Heart left ventricle (tissue), 16 donors: ENCODE measurements at regions not wholly inside any gene's neighbourhood (a gene's known extent, or its start where the extent isn't known, plus 50 kb on each side); places are given as distances from the start of the nearest gene placed in this dataset.

Experiments used
- ATAC-seq, 4 donors: fragments of 200-7000 bp; cut with Tn5 transposase; one replicate each; pipeline ENCODE4 v1.9.1; 2020 to 2022; ENCODE audit warnings: moderate library complexity in 4 of 4, mild to moderate bottlenecking in 3 of 4, moderate number of reproducible peaks in 1 of 4
- DNase-seq, 5 donors: peaks; one replicate each; pipeline ENCODE4 v3.0.0-alpha.2; 2020
- H3K27ac ChIP-seq, 12 donors: fragments of 200-600 bp; sonication (generic) in 4 of 12; one replicate each; pipeline versions ENCODE4 v1.5.0 to v1.8.0; 2016 to 2022; ENCODE audit warnings: mild to moderate bottlenecking in 2 of 12
- H3K27me3 ChIP-seq, 9 donors: fragments of 200-600 bp; sonication (generic) in 2 of 9; one replicate each; pipeline versions ENCODE4 v1.5.1 to v1.8.0; 2016 to 2022; ENCODE audit warnings: mild to moderate bottlenecking in 3 of 9
- H3K36me3 ChIP-seq, 9 donors: fragments of 200-600 bp; sonication (generic) in 2 of 9; one replicate each; pipeline versions ENCODE4 v1.5.0 to v1.8.0; 2018 to 2022; ENCODE audit warnings: mild to moderate bottlenecking in 2 of 9
- H3K4me1 ChIP-seq, 12 donors: fragments of 200-600 bp; sonication (generic) in 4 of 12; one replicate each; pipeline versions ENCODE4 v1.5.0 to v1.8.0; 2016 to 2022; ENCODE audit warnings: mild to moderate bottlenecking in 3 of 12
- H3K4me3 ChIP-seq, 12 donors: fragments of 200-600 bp; sonication (generic) in 4 of 12; one replicate each; pipeline versions ENCODE4 v1.5.0 to v1.8.0; 2017 to 2022; ENCODE audit warnings: mild to moderate bottlenecking in 9 of 12, moderate library complexity in 4 of 12
- H3K9me3 ChIP-seq, 12 donors: fragments of 200-600 bp; sonication (generic) in 4 of 12; one replicate each; pipeline versions ENCODE4 v1.5.0 to v1.8.0; 2016 to 2022; ENCODE audit warnings: mild to moderate bottlenecking in 1 of 12
- CTCF ChIP-seq, 12 donors: fragments of 200-600 bp; sonication (generic) in 4 of 12; IDR thresholded peaks; one replicate each; pipeline versions ENCODE4 v1.5.0 to v1.8.0; 2018 to 2022; ENCODE audit warnings: antibody characterized with exemption in 12 of 12, mild to moderate bottlenecking in 5 of 12
- POLR2A ChIP-seq, 2 donors: fragments of 450-650 bp; IDR thresholded peaks; one replicate each; pipeline ENCODE4 v1.6.1; 2017; ENCODE audit warnings: antibody characterized with exemption in 2 of 2, mild to moderate bottlenecking in 2 of 2, moderate library complexity in 2 of 2
- WGBS, 4 donors: extraction: QIAGEN DNeasy Blood & Tissue Kit in 2 of 4; methylation state at CpG; one replicate each; pipeline versions ENCODE4 v1.1.5 to v1.1.7; 2013 to 2018; 5-methylcytosine and 5-hydroxymethylcytosine counted together
- intact Hi-C, 10 donors: fragments of 100-400 bp; cut with DNase I; formaldehyde crosslinking; loops; one replicate each; pipeline versions ENCODE4 v1.11.1 to v1.14.2; 2022
- donor health status: ischemic (EF 13 %, LVEDD 7.1; RV severe dilation, severe dysfunction).
- donor health status: healthy with polysubstance abuse.
- donor health status: DM: no; HTN: yes; CAD: no.
- donor health status: DM: no; HTN: no; CAD: no.
- donor health status: ischemic (EF 25% LVEDD 6.9; RV normal size, moderate dysfunction).
- donor health status: ischemic (EF 25% LVEDD 5.7; RV mildly dilated, moderate dysfunction).
- donor health status: healthy.
- donor health status: DM: yes; HTN: yes; CAD: no.
- donor health status: ischemic (EF 35%, LVEDD 5.7; RV mildly dilated, moderate dysfunction).
- donor health status: nonischemic (EF 11% LVEDD 7.7; RV severe dilation, severe dysfunction).
- donor health status: DM: yes; HTN: yes; CAD: no.
- donor health status: PGD.
- donor health status: ischemic (EF 29% LVEDD 5.4; RV normal size, mild dysfunction).
- donor health status: nonischemic (EF 23%, LVEDD 6.1; RV moderate dilation, normal function).

- DNase-seq (no peak), ATAC-seq (no peak)
- H3K27ac ChIP-seq: no peak overlapping the region
- no peaks in the 10 kb centered on the region for H3K9me3 ChIP-seq
- no peaks in the 10 kb centered on the region for H3K4me1 ChIP-seq
- H3K36me3 ChIP-seq: no peaks in the 10 kb centered on the region
- H3K4me3 ChIP-seq: no peak overlapping the region
- H3K27me3 ChIP-seq: peaks cover 0 to 4% (median 0%) of the 10 kb centered on the region in 9 donors
- intact Hi-C loops: no loop called here
- WGBS, 4 donors: 29 to 41% (median 33%) methylated on average over 1 of the region's 1 CpG
- TF ChIP-seq POLR2A (IDR thresholded peaks at IDR 0.05): no peak
- TF ChIP-seq CTCF (IDR thresholded peaks at IDR 0.05): no peak
Measured at GRCh38 chr18:14015416-14015815, 100.1 kb upstream of the MC2R start.

- intact Hi-C loops: no loop called here
- Histone ChIP-seq H3K4me3 (no peak overlapping the region), H3K9me3 (peaks cover 0 to 2% (median 0%) of the 10 kb centered on the region in 12 donors), H3K27ac (no peak overlapping the region), H3K36me3 (no peaks in the 10 kb centered on the region), H3K4me1 (no peaks in the 10 kb centered on the region), H3K27me3 (peaks cover 0 to 3% (median 0%) of the 10 kb centered on the region in 9 donors)
- no peak for ATAC-seq
- DNase-seq: no peak
- 61 to 78% (median 68%) methylated on average over 1 of the region's 1 CpG for WGBS, 4 donors
- TF ChIP-seq CTCF (IDR thresholded peaks at IDR 0.05): no peak
- no peak for TF ChIP-seq POLR2A (IDR thresholded peaks at IDR 0.05)
Measured at GRCh38 chr18:14014456-14014855, 99.1 kb upstream of the MC2R start.

GRCh38 chr18:14000884-14001283 lies 85.5 kb upstream of the MC2R start:
- 51 to 70% (median 64%) methylated on average over 6 to 7 of the region's 7 CpGs for WGBS, 4 donors

GRCh38 chr18:13999231-13999630 lies 83.9 kb upstream of the MC2R start:
- no peak for TF ChIP-seq CTCF (IDR thresholded peaks at IDR 0.05)
- TF ChIP-seq POLR2A (IDR thresholded peaks at IDR 0.05): no peak
- WGBS, 4 donors: 71 to 83% (median 79%) methylated on average over 5 of the region's 5 CpGs
- Histone ChIP-seq H3K27ac (no peak overlapping the region), H3K27me3 (no peaks in the 10 kb centered on the region), H3K4me3 (no peak overlapping the region), H3K9me3 (no peaks in the 10 kb centered on the region), H3K36me3 (no peaks in the 10 kb centered on the region), H3K4me1 (no peaks in the 10 kb centered on the region)
- no peak for ATAC-seq
- intact Hi-C loops: loop anchor here in 2 of 10 donors (10.0 kb wide), 2 partner anchors 46 to 56 kb away; no protein-coding TSS in a partner anchor
- DNase-seq: no peak

More at GRCh38 chr18:14000884-14001283, 85.5 kb upstream of the MC2R start:
- H3K27me3 ChIP-seq: no peaks in the 10 kb centered on the region
- no peak for TF ChIP-seq CTCF (IDR thresholded peaks at IDR 0.05)
- no peak for TF ChIP-seq POLR2A (IDR thresholded peaks at IDR 0.05)
- no peak overlapping the region for H3K27ac ChIP-seq
- no peaks in the 10 kb centered on the region for H3K36me3 ChIP-seq
- no peak for ATAC-seq
- no peak overlapping the region for H3K4me3 ChIP-seq
- no peaks in the 10 kb centered on the region for H3K9me3 ChIP-seq
- no peak for DNase-seq
- intact Hi-C loops: no loop called here
- no peaks in the 10 kb centered on the region for H3K4me1 ChIP-seq
